ENCODE measurements at regions not wholly inside any gene's neighbourhood (a gene's known extent, or its start where the extent isn't known, plus 50 kb on each side); places are given as distances from the start of the nearest gene placed in this dataset.

GRCh38 chr10:8130973-8131911, 76.8 kb downstream of the GATA3 start (continued):
- TF ChIP-seq, protein P1, sequence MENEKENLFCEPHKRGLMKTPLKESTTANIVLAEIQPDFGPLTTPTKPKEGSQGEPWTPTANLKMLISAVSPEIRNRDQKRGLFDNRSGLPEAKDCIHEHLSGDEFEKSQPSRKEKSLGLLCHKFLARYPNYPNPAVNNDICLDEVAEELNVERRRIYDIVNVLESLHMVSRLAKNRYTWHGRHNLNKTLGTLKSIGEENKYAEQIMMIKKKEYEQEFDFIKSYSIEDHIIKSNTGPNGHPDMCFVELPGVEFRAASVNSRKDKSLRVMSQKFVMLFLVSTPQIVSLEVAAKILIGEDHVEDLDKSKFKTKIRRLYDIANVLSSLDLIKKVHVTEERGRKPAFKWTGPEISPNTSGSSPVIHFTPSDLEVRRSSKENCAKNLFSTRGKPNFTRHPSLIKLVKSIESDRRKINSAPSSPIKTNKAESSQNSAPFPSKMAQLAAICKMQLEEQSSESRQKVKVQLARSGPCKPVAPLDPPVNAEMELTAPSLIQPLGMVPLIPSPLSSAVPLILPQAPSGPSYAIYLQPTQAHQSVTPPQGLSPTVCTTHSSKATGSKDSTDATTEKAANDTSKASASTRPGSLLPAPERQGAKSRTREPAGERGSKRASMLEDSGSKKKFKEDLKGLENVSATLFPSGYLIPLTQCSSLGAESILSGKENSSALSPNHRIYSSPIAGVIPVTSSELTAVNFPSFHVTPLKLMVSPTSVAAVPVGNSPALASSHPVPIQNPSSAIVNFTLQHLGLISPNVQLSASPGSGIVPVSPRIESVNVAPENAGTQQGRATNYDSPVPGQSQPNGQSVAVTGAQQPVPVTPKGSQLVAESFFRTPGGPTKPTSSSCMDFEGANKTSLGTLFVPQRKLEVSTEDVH (IDR thresholded peaks at IDR 0.05; ENCODE audit: low read depth, partially characterized antibody), result no peak
- TF ChIP-seq YBX1 (IDR thresholded peaks at IDR 0.05) (no peak), NFIC (IDR thresholded peaks at IDR 0.05; ENCODE audit: low read depth, low read length) (peak; percentile 98), CBX5 (IDR thresholded peaks at IDR 0.05; ENCODE audit: low read depth) (0 out of 2 replicates have a peak, but pooled peaks have one; percentile 37), MEF2A (IDR thresholded peaks at IDR 0.05; ENCODE audit: insufficient read depth, low read depth, low read length) (peak; percentile 91)

GRCh38 chr10:8133146-8133545, 78.7 kb downstream of the GATA3 start:
- ChIA-PET CTCF (no interaction called here), POLR2A (no interaction called here), SMC1A (ENCODE audit: uncharacterized antibody, unreplicated experiment) (interaction anchor here (1.7 kb wide), 1 partner anchor 48 kb away, joined by 5 read pairs; no protein-coding TSS in a partner anchor), RAD21 (ENCODE audit: unreplicated experiment) (no interaction called here)
- intact Hi-C loops (cut with micrococcal nuclease; ENCODE audit: unreplicated experiment) (loop anchor here (2.0 to 10.0 kb wide), 3 partner anchors 72 to 258 kb away; no protein-coding TSS in a partner anchor), in situ Hi-C loops (cut with MboI) (no loop called here)
- BruUV-seq (replicated peaks), result no TSS peak
- H3K27ac ChIP-seq (ENCODE audit: control insufficient read depth, insufficient read depth), result no peak overlapping the region
- H3K4me2 ChIP-seq (ENCODE audit: control insufficient read depth, insufficient read depth), result peak overlapping the region; percentile 63
- H3K36me3 ChIP-seq (ENCODE audit: control insufficient read depth in 2 of 2, insufficient read depth in 2 of 2, low read length in 1 of 2), result no peaks in the 10 kb centered on the region
- H3K27me3 ChIP-seq (replicated peaks in 1 of 2; ENCODE audit: control insufficient read depth in 2 of 2, insufficient read depth in 2 of 2, low read length in 1 of 2), result no peaks in the 10 kb centered on the region
- ATAC-seq (peak; percentile 71), FAIRE-seq (peak; percentile 95), DNase-seq (ENCODE audit: low read depth, low spot score) (peak; percentile 80)
- H2AFZ ChIP-seq (ENCODE audit: control insufficient read depth, low read depth, low read length), result no peak overlapping the region
- no peaks in the 10 kb centered on the region for H3K79me2 ChIP-seq (ENCODE audit: control insufficient read depth, insufficient read depth, low read length)
- peaks cover 28% of the 10 kb centered on the region for H3K4me1 ChIP-seq (ENCODE audit: control insufficient read depth, insufficient read depth, low read length)
- no peaks in the 10 kb centered on the region for H4K20me1 ChIP-seq (ENCODE audit: control insufficient read depth, insufficient read depth)
- 14% methylated on average over 8 of the region's 8 CpGs for WGBS (ENCODE audit: insufficient coverage, insufficient replicate concordance, low lambda C conversion rate, missing lambda C conversion rate)
- H3K4me3 ChIP-seq, result no peak overlapping the region; the same call in 1 of the 2 replicates
- no peaks in the 10 kb centered on the region for H3K9me3 ChIP-seq (replicated peaks; ENCODE audit: control insufficient read depth, insufficient read depth, low read length)
- no peak overlapping the region for H3K9ac ChIP-seq (ENCODE audit: control insufficient read depth, insufficient read depth, low read length)
- TF ChIP-seq HCFC1 (IDR thresholded peaks at IDR 0.05; ENCODE audit: low read length) (no peak), HDGF (IDR thresholded peaks at IDR 0.05) (no peak), BMI1 (IDR thresholded peaks at IDR 0.05; ENCODE audit: borderline replicate concordance) (peak; percentile 59; the same call in 1 of the 2 replicates), NR2C2 (IDR thresholded peaks at IDR 0.05; ENCODE audit: borderline replicate concordance, control insufficient read depth, insufficient read length, low read depth) (no peak)
- TF ChIP-seq, protein P2, sequence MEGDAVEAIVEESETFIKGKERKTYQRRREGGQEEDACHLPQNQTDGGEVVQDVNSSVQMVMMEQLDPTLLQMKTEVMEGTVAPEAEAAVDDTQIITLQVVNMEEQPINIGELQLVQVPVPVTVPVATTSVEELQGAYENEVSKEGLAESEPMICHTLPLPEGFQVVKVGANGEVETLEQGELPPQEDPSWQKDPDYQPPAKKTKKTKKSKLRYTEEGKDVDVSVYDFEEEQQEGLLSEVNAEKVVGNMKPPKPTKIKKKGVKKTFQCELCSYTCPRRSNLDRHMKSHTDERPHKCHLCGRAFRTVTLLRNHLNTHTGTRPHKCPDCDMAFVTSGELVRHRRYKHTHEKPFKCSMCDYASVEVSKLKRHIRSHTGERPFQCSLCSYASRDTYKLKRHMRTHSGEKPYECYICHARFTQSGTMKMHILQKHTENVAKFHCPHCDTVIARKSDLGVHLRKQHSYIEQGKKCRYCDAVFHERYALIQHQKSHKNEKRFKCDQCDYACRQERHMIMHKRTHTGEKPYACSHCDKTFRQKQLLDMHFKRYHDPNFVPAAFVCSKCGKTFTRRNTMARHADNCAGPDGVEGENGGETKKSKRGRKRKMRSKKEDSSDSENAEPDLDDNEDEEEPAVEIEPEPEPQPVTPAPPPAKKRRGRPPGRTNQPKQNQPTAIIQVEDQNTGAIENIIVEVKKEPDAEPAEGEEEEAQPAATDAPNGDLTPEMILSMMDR (IDR thresholded peaks at IDR 0.05 in 2 of 3, conservative IDR thresholded peaks at IDR 0.05 in 1 of 3; ENCODE audit: control insufficient read depth in 2 of 3, extremely low read depth in 1 of 3, insufficient read depth in 1 of 3, low read depth in 3 of 3, low read length in 3 of 3), result no peak
- TF ChIP-seq, protein P3, sequence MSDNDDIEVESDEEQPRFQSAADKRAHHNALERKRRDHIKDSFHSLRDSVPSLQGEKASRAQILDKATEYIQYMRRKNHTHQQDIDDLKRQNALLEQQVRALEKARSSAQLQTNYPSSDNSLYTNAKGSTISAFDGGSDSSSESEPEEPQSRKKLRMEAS (IDR thresholded peaks at IDR 0.05; ENCODE audit: low read depth, low read length), result no peak
- TF ChIP-seq, protein P4, sequence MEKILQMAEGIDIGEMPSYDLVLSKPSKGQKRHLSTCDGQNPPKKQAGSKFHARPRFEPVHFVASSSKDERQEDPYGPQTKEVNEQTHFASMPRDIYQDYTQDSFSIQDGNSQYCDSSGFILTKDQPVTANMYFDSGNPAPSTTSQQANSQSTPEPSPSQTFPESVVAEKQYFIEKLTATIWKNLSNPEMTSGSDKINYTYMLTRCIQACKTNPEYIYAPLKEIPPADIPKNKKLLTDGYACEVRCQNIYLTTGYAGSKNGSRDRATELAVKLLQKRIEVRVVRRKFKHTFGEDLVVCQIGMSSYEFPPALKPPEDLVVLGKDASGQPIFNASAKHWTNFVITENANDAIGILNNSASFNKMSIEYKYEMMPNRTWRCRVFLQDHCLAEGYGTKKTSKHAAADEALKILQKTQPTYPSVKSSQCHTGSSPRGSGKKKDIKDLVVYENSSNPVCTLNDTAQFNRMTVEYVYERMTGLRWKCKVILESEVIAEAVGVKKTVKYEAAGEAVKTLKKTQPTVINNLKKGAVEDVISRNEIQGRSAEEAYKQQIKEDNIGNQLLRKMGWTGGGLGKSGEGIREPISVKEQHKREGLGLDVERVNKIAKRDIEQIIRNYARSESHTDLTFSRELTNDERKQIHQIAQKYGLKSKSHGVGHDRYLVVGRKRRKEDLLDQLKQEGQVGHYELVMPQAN (conservative IDR thresholded peaks at IDR 0.05), result no peak
- TF ChIP-seq, protein P5, sequence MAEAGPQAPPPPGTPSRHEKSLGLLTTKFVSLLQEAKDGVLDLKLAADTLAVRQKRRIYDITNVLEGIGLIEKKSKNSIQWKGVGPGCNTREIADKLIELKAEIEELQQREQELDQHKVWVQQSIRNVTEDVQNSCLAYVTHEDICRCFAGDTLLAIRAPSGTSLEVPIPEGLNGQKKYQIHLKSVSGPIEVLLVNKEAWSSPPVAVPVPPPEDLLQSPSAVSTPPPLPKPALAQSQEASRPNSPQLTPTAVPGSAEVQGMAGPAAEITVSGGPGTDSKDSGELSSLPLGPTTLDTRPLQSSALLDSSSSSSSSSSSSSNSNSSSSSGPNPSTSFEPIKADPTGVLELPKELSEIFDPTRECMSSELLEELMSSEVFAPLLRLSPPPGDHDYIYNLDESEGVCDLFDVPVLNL (IDR thresholded peaks at IDR 0.05; ENCODE audit: low read depth, low read length), result no peak
